ENCODE measurements at regions not wholly inside any gene's neighbourhood (a gene's known extent, or its start where the extent isn't known, plus 50 kb on each side); places are given as distances from the start of the nearest gene placed in this dataset.

GRCh38 chr16:85535352-85536072, 77.6 kb upstream of the GSE1 start (continued):
- TF ChIP-seq BCLAF1 (IDR thresholded peaks at IDR 0.05) (no peak), CREB3 (CRISPR knock-in tag; IDR thresholded peaks at IDR 0.05) (no peak; the same call in 1 of the 2 replicates), ZBTB4 (CRISPR knock-in tag; IDR thresholded peaks at IDR 0.05; ENCODE audit: borderline replicate concordance) (peak; percentile 87; the same call in 1 of the 2 replicates), YEATS2 (CRISPR knock-in tag; IDR thresholded peaks at IDR 0.05; ENCODE audit: borderline replicate concordance) (0 out of 2 replicates have a peak, but pooled peaks have one; percentile 39), ARID4A (CRISPR knock-in tag; IDR thresholded peaks at IDR 0.05; ENCODE audit: borderline replicate concordance) (peak; percentile 82), KDM3A (CRISPR knock-in tag; IDR thresholded peaks at IDR 0.05; ENCODE audit: low read depth) (peak; percentile 88; the same call in 1 of the 2 replicates), EZH2 (conservative IDR thresholded peaks at IDR 0.05; ENCODE audit: low read depth, low read length) (no peak), PATZ1 (CRISPR knock-in tag; IDR thresholded peaks at IDR 0.05) (peak; percentile 96), HOXA9 (CRISPR knock-in tag; IDR thresholded peaks at IDR 0.05; ENCODE audit: borderline replicate concordance) (no peak), ZEB1 (IDR thresholded peaks at IDR 0.05; ENCODE audit: insufficient replicate concordance, low read depth) (peak; percentile 81), TFE3 (CRISPR knock-in tag; IDR thresholded peaks at IDR 0.05) (peak; percentile 81), BCL6 (CRISPR knock-in tag; IDR thresholded peaks at IDR 0.05) (peak; percentile 92)
